Suppressor macrophage treated with lipopolysaccharide for 1 hour (primary cell): ENCODE measurements at regions not wholly inside any gene's neighbourhood (a gene's known extent, or its start where the extent isn't known, plus 50 kb on each side); places are given as distances from the start of the nearest gene placed in this dataset.
A peak's percentile ranks its signal among the peaks of the same experiment; 100 is the strongest.
"Not testable (repeated sequence)": the region's sequence is repeated elsewhere in the genome, so short reads cannot be mapped to it uniquely, and the experiment has no call there.

Source experiments
- DNase-seq, 3 donors: peaks; one replicate each; pipeline ENCODE4 v3.0.0-alpha.2; 2020 to 2022

GRCh38 chr1:116185161-116185701, 74.0 kb downstream of the MAB21L3 start:
- no peak for DNase-seq

GRCh38 chr1:116189481-116189880, 78.3 kb downstream of the MAB21L3 start:
- DNase-seq, result no peak

- no peak for DNase-seq
Observed at GRCh38 chr1:116191294-116191693, 80.1 kb downstream of the MAB21L3 start.

- no peak for DNase-seq
Observed at GRCh38 chr1:116193768-116194167, 82.6 kb downstream of the MAB21L3 start.

- DNase-seq, result no peak
Observed at GRCh38 chr1:116194568-116194967, 83.4 kb downstream of the MAB21L3 start.

- DNase-seq, result no peak
Observed at GRCh38 chr1:116195077-116195868, 84.1 kb downstream of the MAB21L3 start.

GRCh38 chr1:116200343-116200742, 89.1 kb downstream of the MAB21L3 start:
- DNase-seq, result not testable (repeated sequence)

- no peak for DNase-seq
Observed at GRCh38 chr1:116201911-116202310, 90.7 kb downstream of the MAB21L3 start.

GRCh38 chr1:116203181-116203723, 92.1 kb downstream of the MAB21L3 start:
- no peak for DNase-seq

GRCh38 chr1:116203920-116204319, 92.7 kb downstream of the MAB21L3 start:
- DNase-seq, result no peak

- no peak for DNase-seq
Observed at GRCh38 chr1:116205941-116206679, 94.9 kb downstream of the MAB21L3 start.

GRCh38 chr1:116207126-116207735, 96.0 kb downstream of the MAB21L3 start:
- no peak for DNase-seq

- no peak for DNase-seq
Observed at GRCh38 chr1:116208136-116208535, 96.9 kb downstream of the MAB21L3 start.

- no peak for DNase-seq
Observed at GRCh38 chr1:116211294-116211693, 100.1 kb downstream of the MAB21L3 start.

GRCh38 chr1:116218922-116219321, 107.7 kb downstream of the MAB21L3 start:
- DNase-seq, result no peak

- DNase-seq, result no peak
Observed at GRCh38 chr1:116219651-116220434, 108.6 kb downstream of the MAB21L3 start.

GRCh38 chr1:116224111-116224510, 112.9 kb downstream of the MAB21L3 start:
- no peak for DNase-seq

- DNase-seq, result no peak
Observed at GRCh38 chr1:116224561-116224960, 113.4 kb downstream of the MAB21L3 start.

- peak; percentile 73 to 91 (median 77) for DNase-seq
Observed at GRCh38 chr1:116226017-116226416, 114.8 kb downstream of the MAB21L3 start.

- peak; percentile 69 to 82 (median 72) for DNase-seq
Observed at GRCh38 chr1:116228511-116228910, 117.3 kb downstream of the MAB21L3 start.

GRCh38 chr1:116230712-116231111, 119.5 kb downstream of the MAB21L3 start:
- DNase-seq, result no peak

- no peak for DNase-seq
Observed at GRCh38 chr1:116231752-116232151, 120.6 kb downstream of the MAB21L3 start.
